ENCODE measurements at regions not wholly inside any gene's neighbourhood (a gene's known extent, or its start where the extent isn't known, plus 50 kb on each side); places are given as distances from the start of the nearest gene placed in this dataset.

DNA sequence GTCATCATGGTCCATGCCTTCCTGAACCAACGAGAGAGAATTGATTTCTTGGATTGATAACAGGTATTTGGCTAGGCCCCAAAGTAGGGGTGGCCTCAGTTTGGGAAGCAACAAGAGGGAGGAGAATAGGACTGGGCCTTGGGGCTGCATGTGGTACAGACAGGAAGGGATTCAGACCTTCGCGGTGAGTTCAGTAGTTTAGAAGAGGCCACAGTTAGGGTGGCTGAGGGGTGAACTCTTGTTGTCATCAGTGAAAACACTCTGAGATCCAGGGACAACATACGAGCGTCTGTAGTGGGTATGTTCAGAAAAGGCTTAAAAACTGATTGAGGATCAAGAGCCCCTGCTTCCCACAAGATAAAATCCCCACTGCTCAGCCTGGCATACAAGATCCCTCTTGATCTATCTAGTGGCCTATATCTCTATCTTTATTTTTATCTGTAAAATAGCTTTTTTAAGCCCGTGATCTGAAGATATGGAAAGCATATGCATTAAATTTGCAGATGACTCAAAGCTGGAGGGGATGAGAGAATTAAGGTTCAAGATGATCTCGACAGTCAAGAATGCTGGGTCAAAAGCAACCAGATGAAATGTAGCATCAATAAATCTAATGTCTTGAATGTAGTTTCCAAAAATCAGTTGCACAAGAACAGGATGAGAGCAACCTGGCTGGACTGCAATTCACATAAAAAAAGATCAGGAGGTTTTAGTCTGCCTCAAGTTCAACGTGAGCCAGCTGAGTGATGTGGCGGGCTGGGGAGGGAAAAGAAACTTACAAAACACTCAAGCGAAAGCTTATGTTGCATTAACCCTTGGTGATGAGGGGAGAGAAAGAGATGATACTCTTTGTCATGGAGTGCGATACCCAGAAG, 221.1 kb upstream of the TLE3 start:
- in situ Hi-C loops (cut with HindIII; ENCODE audit: low sequenced_read_pairs), result no loop called here

DNA sequence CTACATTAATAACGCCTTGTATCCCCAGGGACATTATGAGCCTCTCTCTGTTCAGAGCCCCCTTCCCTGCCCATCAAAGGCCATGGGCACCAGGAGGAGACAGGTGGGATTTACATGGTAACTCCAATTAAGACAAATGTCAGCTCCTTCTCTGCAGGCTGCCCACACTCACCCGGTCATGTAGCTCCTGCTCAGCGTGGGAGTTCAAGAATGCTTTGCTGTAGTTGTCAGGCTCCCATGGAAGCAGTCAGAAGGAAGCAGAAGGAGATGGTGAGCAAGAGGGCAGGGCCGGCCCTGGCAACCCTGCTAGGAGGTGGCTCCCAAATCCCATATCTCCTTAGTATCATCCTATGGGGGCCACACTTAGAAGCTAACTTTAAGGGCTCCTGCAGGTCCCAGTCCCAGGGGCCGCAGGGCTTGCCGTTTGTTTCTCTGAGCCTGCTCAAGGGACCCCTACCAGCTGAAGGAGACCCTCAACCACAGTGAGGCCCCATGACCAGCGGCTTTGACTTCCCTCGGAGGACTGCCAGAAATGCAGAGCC, 218.4 kb upstream of the TLE3 start:
- in situ Hi-C loops (cut with HindIII; ENCODE audit: low sequenced_read_pairs), result no loop called here

DNA sequence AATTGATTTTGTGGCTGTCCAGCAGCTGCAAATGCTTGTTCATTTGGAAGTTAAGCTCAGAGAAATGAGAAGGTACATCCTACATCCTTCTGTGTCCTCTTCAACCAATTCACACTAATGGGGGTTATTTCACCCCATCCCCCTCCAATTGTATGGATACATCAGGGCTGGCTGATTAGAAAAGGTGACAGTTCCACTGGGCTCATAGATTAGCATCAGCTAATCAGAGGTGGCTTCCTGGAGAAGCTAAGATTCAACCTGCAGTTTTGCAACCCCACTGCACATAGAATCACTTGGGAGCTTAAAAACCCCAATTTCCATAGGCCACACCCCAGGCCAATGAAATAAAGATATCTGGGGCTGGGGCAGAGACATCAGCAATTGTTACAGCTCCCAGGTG, 217.7 kb upstream of the TLE3 start:
- in situ Hi-C loops (cut with HindIII; ENCODE audit: low sequenced_read_pairs), result no loop called here

DNA sequence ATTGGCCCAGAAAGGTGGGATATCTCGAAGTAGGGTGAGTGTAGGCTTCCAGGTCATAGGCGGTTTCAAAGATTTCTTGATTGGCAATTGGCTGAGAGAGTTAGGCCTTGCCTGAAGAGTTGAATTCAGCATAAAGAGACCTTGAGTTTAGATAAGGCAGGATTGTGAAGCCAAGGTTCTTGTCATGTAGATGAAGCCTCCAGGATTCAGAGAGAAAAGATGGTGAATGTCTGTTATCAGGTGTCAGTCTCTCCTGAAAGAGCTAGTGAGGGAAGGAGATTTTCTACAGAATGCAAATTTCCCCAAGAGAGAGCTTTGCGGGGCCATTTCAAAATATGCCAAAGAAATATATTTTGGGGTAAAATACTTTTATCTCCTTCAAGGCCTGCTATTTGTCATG, 217.0 kb upstream of the TLE3 start:
- in situ Hi-C loops (cut with HindIII; ENCODE audit: low sequenced_read_pairs), result no loop called here

DNA sequence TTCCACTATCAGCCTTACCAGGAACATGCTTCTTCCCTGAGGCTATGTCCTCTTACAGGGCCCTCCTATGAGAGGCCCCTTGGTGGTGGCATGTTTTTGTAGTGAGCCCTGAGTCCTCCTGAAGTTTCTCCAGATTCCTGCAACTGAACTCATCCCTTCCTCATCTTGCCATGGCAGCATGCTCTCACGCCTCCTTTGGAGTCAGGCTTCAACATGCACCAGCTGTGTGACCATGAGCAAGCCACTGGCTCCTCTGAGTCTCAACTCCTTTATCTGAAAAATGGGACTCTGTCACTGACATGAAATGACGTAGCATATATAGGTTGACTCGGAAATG, 216.3 kb upstream of the TLE3 start:
- in situ Hi-C loops (cut with HindIII; ENCODE audit: low sequenced_read_pairs), result no loop called here

DNA sequence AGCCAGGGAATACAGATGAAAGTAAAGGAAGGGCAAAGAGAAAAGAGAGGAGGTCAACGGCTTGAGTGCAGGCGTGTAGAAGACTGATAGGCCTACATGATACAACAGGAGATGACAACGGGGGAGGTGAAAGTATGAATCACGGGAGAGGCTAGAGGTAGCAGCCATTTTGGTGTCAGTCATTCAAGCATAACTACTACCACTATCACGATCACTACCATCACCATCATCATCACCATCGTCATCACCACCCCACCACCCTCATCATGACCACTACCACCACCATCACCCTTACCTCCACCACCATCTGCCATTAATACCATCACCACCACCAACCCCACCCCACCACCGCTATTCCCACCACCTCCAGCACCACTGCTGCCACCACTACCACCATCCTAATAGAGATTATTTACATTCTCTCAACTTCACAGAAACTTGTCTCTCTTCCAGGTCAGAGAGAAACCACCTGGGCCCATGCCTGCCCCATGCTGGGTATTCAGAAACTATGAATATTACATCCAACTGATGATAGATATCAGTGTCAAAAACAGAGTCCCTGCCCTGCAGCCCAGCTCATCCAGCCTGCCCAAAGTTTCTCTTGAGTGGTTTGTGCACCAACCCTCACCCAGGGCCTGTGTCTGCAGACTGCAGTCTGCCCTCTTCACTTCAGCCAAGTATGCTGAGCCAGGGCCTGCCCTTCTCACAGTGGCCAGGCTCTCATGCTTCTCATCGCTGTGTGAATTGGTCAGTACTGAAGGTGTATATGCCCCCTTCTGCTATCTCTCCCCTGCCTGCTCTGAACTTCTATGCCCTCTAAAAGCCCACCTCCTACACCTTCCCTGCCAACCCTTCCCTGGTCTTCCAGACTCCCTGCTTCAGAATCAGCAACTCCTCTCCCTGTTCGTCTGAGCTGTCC, 215.6 kb upstream of the TLE3 start:
- in situ Hi-C loops (cut with HindIII; ENCODE audit: low sequenced_read_pairs), result no loop called here

DNA sequence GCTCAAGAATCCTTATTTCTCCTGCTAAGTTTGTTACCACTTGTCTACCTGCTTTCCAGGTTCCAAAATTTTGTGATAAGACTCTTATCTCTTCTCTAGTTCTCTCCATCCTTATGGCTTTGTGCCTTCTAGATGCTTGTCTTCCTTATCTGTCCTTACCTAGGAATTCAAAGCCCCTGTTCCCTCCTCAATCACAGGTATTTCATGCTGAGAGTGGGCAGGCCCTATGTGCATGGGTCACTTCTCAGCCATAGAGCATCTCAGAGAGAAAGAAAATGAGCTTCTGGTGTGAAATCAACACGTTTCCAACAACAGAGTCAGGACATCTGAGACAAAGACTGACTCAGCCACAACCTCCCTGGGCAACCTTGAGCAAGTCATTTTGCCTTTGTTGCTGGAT, 214.1 kb upstream of the TLE3 start:
- in situ Hi-C loops (cut with HindIII; ENCODE audit: low sequenced_read_pairs), result no loop called here

DNA sequence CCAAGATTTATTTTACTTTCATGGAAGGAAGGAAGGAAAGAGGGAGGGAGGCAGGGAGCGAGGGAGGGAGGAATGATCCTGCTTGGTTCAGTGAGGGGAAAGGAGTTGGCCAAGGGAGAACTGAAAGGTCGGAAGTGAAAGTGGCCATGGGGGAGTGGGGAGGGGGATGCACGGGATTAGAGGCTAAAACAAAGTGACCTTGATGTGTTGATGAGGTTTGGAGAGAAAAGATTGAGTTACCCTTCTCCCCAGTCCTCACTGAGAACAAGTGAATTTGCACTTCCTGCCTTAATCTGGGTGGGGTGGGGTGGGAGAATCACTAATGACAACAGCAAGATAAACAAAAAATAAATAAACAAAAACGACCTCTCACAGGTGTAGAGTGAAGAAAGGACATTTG, 212.0 kb upstream of the TLE3 start:
- in situ Hi-C loops (cut with HindIII; ENCODE audit: low sequenced_read_pairs), result no loop called here

DNA sequence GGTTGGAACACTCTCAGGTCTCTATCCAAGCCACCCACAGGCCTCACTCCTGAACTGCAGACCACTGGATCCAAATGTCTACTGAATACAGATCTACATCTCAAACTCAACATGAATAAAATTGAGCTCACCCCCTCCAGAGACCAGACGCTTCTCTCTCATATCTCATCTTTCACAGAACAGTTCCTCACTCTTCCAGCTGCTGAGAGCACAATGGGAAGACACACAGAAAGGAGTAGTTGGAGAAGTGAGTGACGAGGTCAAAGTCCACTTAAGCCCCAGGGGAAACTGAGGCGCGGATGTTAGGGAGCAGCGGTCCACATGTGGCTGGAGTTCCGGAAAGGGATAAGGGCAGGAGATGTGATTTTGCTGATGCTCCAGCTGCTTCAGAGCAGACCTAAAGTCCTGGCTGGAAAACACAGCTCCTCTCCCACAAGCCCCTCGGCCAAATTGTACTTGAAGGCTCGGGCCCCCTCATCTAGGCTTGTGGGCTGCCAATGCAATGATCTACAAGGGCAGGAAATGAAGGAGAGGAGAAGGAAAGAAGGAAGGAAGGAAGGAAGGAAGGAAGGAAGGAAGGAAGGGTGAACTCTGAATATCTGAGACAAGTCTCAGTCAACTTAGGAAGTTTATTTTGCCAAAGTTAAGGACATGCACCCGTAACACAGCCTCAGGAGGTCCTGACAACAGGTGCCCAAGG, 211.2 kb upstream of the TLE3 start:
- in situ Hi-C loops (cut with HindIII; ENCODE audit: low sequenced_read_pairs), result no loop called here

DNA sequence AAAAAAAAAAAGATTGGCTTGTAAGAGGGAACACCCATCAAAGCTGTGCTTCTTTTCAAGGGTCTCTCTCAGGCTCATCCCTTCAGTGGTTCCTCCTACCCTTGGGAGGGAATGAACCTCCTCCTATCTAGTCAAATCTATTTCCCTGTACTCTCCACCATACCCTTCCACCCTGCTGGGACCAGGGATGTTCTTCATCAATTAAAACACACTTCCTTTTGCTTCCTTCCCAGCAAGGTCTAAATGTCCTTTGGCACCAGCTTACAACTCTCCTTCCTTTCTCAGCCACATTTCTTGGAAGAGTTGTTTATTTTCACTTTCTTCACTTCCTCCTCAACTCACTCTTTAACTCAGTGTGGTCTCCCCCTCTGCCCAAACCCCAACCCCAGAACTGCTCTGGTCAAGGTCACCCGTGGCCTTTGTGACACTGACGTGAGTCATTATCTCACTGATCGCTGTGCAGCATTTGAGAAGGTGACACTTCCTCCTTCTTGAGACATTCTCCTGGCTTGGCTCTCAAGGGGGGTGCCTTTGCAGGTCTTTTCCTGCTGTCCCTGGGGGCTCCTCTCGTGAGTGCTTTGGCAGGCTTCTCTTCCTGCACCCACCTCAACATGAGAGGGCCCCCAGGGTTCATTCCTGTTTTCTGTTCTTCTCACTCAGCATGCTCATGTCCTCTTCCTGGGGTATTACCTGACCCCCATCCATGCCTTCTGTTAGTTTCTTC, 210.5 kb upstream of the TLE3 start:
- in situ Hi-C loops (cut with HindIII; ENCODE audit: low sequenced_read_pairs), result no loop called here

DNA sequence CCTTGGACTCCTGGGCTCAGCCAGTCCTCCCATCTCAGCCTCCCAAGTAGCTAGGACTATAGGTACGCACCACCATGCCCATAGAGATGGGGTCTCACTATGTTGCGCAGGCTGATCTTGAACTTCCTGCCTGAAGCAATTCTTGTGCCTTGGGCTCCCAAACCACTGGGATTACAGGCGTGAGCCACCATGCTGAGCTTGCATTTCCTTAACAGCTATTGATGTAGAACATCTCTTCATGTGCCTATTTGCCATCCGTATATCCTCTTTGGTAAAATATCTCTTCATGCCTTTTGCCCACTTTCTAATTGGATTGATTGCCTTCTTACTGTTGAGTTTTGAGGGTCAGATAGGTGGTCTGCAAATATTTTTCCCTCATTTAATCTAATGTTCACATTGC, 208.9 kb upstream of the TLE3 start:
- in situ Hi-C loops (cut with HindIII; ENCODE audit: low sequenced_read_pairs), result no loop called here

DNA sequence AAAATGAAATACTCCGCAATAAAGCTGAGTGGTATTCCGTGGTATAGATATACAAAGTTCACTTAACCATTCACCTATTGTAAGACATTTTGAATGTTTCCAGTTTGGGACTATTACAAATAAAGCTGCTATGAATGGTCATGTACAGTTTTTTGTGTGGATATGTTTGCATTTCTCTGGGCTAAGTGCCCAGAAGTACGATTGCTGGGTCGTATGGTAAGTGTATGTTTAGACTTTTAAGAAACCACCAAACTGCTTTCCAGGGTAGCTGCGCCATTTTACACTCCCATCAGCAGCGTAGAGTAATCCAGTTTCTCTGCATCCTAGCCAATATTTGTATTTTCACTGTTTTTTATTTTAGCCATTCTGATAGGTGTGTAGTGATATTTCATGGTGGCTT, 208.4 kb upstream of the TLE3 start:
- in situ Hi-C loops (cut with HindIII; ENCODE audit: low sequenced_read_pairs), result no loop called here

DNA sequence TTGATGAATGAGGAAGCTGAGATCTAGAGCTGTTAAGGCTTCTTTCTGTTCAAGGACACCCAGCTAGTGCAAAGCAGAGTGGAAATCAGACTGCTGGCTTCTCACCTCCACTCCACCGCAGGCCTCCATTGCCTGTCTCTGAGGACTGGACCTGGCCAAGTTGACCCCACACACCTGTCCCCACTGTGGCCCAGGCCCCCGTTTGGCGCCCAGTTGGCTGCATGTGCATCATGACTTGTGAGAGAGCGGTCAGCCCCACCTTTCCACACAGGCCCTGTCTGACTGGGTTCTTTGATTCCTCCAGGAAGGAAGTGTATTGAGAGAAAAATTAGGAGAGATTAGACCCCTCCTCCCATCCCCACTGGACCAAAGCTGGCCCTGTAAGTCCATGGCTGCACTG, 206.3 kb upstream of the TLE3 start:
- in situ Hi-C loops (cut with HindIII; ENCODE audit: low sequenced_read_pairs), result no loop called here

DNA sequence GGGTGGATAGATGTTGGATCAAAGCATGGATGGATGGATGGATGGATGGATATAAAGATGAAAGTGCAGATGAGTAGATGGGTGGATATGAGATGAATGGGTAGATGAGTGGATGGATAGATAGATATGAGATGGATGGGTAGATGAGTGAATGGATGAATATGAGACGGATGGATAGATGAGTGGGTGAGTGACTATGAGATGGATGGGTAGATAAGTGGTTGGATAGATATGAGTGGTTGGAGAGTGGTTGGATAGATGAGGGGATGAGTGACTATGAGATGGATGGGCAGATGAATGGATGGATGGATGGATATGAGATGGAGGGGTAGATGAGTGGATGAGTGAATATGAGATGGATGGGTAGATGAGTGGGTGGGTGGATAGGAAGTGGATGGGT, 204.6 kb upstream of the TLE3 start:
- in situ Hi-C loops (cut with HindIII; ENCODE audit: low sequenced_read_pairs), result no loop called here

DNA sequence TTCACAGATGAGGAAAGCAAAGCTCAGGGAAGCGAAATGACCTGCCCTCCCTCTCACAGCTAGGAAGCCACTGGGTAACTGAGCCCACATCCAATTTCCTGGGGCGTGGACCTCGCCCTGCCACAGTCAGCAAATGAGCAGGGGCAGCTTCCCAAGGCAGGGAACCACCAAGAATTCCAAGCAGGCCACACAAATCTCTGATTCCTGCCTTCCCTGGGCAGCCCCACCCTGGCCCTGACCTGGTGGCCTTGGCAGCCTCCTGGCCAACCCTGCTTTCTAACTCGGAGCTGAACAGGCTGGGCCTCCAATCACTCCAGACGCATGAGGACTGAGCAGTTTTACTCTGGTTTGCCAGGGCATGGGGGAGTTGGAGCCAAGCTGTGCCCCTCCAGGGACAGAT, 203.7 kb upstream of the TLE3 start:
- in situ Hi-C loops (cut with HindIII; ENCODE audit: low sequenced_read_pairs), result no loop called here

DNA sequence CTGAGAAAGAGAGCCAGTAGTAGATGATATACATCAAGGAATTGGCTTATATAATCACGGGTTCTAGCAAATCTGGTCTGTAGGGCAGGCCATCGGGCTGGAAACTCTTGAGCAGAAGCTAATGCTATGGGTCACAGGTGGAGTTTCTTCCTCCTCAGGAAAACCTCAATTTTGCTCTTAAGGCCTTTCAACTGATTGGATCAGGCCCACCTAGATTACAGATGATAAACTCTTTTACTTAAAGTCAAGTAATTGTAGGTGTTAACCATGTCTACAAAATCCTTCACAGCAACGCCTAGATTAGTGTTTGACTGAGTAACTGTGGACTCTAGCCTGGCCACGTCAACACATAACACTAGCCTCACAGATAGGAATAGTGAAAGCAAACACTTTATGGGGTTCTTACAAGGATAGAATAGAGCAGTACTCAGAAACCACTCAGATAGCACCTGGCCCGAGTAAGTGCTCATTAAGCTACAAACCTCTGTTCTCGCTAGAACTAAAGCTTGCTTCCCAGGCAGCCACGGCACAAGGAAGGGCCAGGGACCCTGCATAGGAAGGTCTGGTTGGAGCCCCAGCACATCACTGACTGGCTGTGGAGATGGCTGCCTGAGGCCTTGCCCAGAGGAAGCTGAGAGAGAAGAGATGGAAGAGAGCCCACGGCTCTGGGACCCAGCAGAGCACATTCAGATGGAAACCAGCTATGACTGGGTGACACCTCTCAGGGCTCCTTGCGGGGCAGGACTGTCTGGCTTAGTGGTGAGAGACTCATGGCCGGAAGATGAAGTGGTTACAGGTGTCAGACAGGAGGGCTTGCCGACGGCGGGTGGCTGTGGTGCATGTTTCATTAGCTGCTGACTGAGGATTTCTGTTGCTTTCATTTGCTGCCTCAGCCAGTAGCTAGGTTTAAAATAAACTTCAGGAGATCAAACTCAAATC, 202.5 kb upstream of the TLE3 start:
- in situ Hi-C loops (cut with HindIII; ENCODE audit: low sequenced_read_pairs), result no loop called here

DNA sequence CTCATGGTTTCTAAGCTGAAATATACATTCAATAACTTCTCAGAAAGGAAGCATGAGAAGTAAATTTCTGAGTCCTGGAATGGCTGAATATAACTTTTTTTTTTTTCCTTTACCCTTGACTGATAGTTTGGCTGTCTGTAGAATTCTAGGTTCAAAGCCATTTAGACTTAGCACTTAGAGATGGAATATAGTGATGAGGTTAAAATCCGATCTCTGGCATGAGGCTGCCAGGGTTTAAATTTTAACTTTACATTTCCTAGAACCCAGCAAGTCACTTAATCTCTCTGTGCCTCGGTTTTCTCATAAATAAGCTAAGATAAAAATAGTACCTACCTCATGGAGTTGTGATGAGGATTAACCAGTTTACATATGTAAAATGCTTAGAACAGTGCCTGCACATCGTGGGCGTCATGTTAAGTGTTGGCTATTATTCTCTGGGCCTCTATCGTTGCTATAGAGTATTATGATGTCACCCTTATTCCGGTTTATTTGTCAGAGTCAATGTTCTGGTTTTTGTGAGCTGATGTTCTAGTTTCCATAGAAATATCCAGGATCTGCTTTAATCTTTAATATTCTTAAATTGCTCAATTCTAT, 199.8 kb upstream of the TLE3 start:
- in situ Hi-C loops (cut with HindIII; ENCODE audit: low sequenced_read_pairs), result no loop called here

DNA sequence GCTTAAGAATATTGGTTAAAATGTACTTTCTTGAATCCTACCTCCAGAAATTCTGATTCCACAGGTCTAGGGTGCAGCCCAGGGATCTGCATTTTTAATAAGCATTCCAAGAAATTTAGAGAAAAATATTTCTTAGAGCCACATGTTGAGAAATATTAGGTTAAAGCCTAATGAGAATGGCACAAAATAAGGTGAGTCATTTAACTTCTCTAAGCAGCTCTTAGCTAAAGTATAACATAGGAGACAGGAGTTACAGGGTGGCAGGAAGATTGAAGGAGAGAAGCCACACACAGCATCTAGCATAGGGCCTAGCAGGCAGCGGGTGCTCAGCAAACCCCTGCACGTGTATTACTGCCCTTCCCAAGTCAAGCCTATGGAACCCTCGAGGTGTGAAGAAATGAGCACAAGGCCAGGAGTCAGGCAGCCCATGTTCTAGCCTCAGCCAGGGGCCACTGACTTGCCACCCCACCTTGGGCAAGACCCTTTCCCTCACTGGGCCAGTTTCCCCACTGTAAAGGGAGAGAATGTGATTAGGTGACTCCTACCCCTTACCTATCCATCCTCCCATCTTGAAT, 197.1 kb upstream of the TLE3 start:
- in situ Hi-C loops (cut with HindIII; ENCODE audit: low sequenced_read_pairs), result no loop called here

Data from endothelial cell of hepatic sinusoid (primary cell).